ENCODE measurements at regions not wholly inside any gene's neighbourhood (a gene's known extent, or its start where the extent isn't known, plus 50 kb on each side); places are given as distances from the start of the nearest gene placed in this dataset.

- no peak for TF ChIP-seq CTCF (IDR thresholded peaks at IDR 0.05; ENCODE audit: insufficient read depth, low read depth, low read length)
- DNase-seq (ENCODE audit: low read depth) = no peak
- no peak overlapping the region for H3K4me3 ChIP-seq (ENCODE audit: low read depth, low read length)
Measured at GRCh38 chr10:61138708-61139591, 195.0 kb upstream of the RHOBTB1 start.

- TF ChIP-seq CTCF (IDR thresholded peaks at IDR 0.05; ENCODE audit: insufficient read depth, low read depth, low read length) = no peak
- no peak for DNase-seq (ENCODE audit: low read depth)
- H3K4me3 ChIP-seq (ENCODE audit: low read depth, low read length) = no peak overlapping the region
Measured at GRCh38 chr10:61136139-61136538, 192.2 kb upstream of the RHOBTB1 start.

- no peak for DNase-seq (ENCODE audit: low read depth)
Measured at GRCh38 chr10:61135276-61135721, 191.3 kb upstream of the RHOBTB1 start.

GRCh38 chr10:61130366-61130765 lies 186.4 kb upstream of the RHOBTB1 start:
- peak; percentile 21 for DNase-seq (ENCODE audit: low read depth)
- no peak overlapping the region for H3K4me3 ChIP-seq (ENCODE audit: low read depth, low read length)
- TF ChIP-seq CTCF (IDR thresholded peaks at IDR 0.05; ENCODE audit: insufficient read depth, low read depth, low read length) = no peak

More at GRCh38 chr10:61135276-61135721, 191.3 kb upstream of the RHOBTB1 start:
- TF ChIP-seq CTCF (IDR thresholded peaks at IDR 0.05; ENCODE audit: insufficient read depth, low read depth, low read length) = no peak
- no peak overlapping the region for H3K4me3 ChIP-seq (ENCODE audit: low read depth, low read length)

- H3K4me3 ChIP-seq (ENCODE audit: low read depth, low read length) = no peak overlapping the region
- TF ChIP-seq CTCF (IDR thresholded peaks at IDR 0.05; ENCODE audit: insufficient read depth, low read depth, low read length) = no peak
- no peak for DNase-seq (ENCODE audit: low read depth)
Measured at GRCh38 chr10:61128196-61128595, 184.2 kb upstream of the RHOBTB1 start.

- no peak overlapping the region for H3K4me3 ChIP-seq (ENCODE audit: low read depth, low read length)
- no peak for TF ChIP-seq CTCF (IDR thresholded peaks at IDR 0.05; ENCODE audit: insufficient read depth, low read depth, low read length)
- peak; percentile 7 for DNase-seq (ENCODE audit: low read depth)
Measured at GRCh38 chr10:61125560-61126170, 181.7 kb upstream of the RHOBTB1 start.

Measured in fibroblast of villous mesenchyme (primary cell).